NCI-H748 treated with DMSO at 0.1 percent for 48 hours (cell line): ENCODE measurements at regions not wholly inside any gene's neighbourhood (a gene's known extent, or its start where the extent isn't known, plus 50 kb on each side); places are given as distances from the start of the nearest gene placed in this dataset.

Experiments
- DNase-seq: peaks from one replicate; lab custom pipeline; 2025; lab: John Stamatoyannopoulos, UW

GRCh38 chr10:78298835-78299234 lies 265.2 kb downstream of the RPS24 start:
- no peak for DNase-seq

- DNase-seq: no peak
Measured at GRCh38 chr10:78299851-78300468, 266.3 kb downstream of the RPS24 start.

GRCh38 chr10:78300526-78300925 lies 266.9 kb downstream of the RPS24 start:
- DNase-seq: no peak

- no peak for DNase-seq
Measured at GRCh38 chr10:78301481-78301880, 267.8 kb downstream of the RPS24 start.

- DNase-seq: no peak
Measured at GRCh38 chr10:78301891-78302738, 268.5 kb downstream of the RPS24 start.

GRCh38 chr10:78302739-78302988 lies 269.0 kb downstream of the RPS24 start:
- DNase-seq: no peak

- DNase-seq: peak; percentile 83
Measured at GRCh38 chr10:78302989-78303854, 269.6 kb downstream of the RPS24 start.

GRCh38 chr10:78304091-78305045 lies 270.7 kb downstream of the RPS24 start:
- DNase-seq: no peak

GRCh38 chr10:78305311-78305710 lies 271.6 kb downstream of the RPS24 start:
- DNase-seq: no peak

GRCh38 chr10:78306358-78306757 lies 272.7 kb downstream of the RPS24 start:
- no peak for DNase-seq

- DNase-seq: no peak
Measured at GRCh38 chr10:78307576-78307975, 273.9 kb downstream of the RPS24 start.

GRCh38 chr10:78309536-78310237 lies 276.0 kb downstream of the RPS24 start:
- DNase-seq: no peak

- DNase-seq: no peak
Measured at GRCh38 chr10:78310481-78311080, 276.9 kb downstream of the RPS24 start.

- DNase-seq: no peak
Measured at GRCh38 chr10:78312197-78313047, 278.8 kb downstream of the RPS24 start.

GRCh38 chr10:78313048-78313381 lies 279.4 kb downstream of the RPS24 start:
- no peak for DNase-seq

- no peak for DNase-seq
Measured at GRCh38 chr10:78313636-78314035, 280.0 kb downstream of the RPS24 start.

GRCh38 chr10:78314651-78315050 lies 281.0 kb downstream of the RPS24 start:
- no peak for DNase-seq

GRCh38 chr10:78316451-78316931 lies 282.8 kb downstream of the RPS24 start:
- no peak for DNase-seq

- no peak for DNase-seq
Measured at GRCh38 chr10:78318305-78318704, 284.6 kb downstream of the RPS24 start.

GRCh38 chr10:78319371-78319770 lies 285.7 kb downstream of the RPS24 start:
- no peak for DNase-seq
